Transverse colon (tissue), 4 donors: ENCODE measurements at regions not wholly inside any gene's neighbourhood (a gene's known extent, or its start where the extent isn't known, plus 50 kb on each side); places are given as distances from the start of the nearest gene placed in this dataset.

Source experiments
- EP300 ChIP-seq: sonication (generic); formaldehyde crosslinking; IDR thresholded peaks from one replicate; pipeline ENCODE4 v1.6.1; 2017; ENCODE audit warnings: antibody characterized with exemption, low read depth
- POLR2A ChIP-seq: fragments of 450-650 bp; IDR thresholded peaks from one replicate; pipeline ENCODE4 v1.6.1; 2016; ENCODE audit warnings: antibody characterized with exemption, mild to moderate bottlenecking, moderate library complexity
- POLR2AphosphoS5 ChIP-seq, 3 donors: sonication (generic); formaldehyde crosslinking; IDR thresholded peaks; one replicate each; pipeline ENCODE4 v1.6.1; 2016; ENCODE audit warnings: antibody characterized with exemption in 3 of 3
- TF ChIP-seq, protein P1 (sequence below), 5 experiments: fragments of 200-600 bp in 3 of 5; fragments of 450-650 bp in 2 of 5; sonication (generic) in 3 of 5; IDR thresholded peaks; 1 replicate in 2 of 5; 2 replicates in 3 of 5; pipeline ENCODE4 v1.5.1; 2016 to 2017; ENCODE audit warnings: antibody characterized with exemption in 5 of 5, inconsistent platforms in 3 of 5, mild to moderate bottlenecking in 2 of 5, moderate library complexity in 1 of 5

GRCh38 chr2:142824756-142825155, 52.7 kb upstream of the KYNU start:
- TF ChIP-seq POLR2AphosphoS5 (IDR thresholded peaks at IDR 0.05) (no peak), POLR2A (no peak), EP300 (no peak)
- TF ChIP-seq, protein P1, sequence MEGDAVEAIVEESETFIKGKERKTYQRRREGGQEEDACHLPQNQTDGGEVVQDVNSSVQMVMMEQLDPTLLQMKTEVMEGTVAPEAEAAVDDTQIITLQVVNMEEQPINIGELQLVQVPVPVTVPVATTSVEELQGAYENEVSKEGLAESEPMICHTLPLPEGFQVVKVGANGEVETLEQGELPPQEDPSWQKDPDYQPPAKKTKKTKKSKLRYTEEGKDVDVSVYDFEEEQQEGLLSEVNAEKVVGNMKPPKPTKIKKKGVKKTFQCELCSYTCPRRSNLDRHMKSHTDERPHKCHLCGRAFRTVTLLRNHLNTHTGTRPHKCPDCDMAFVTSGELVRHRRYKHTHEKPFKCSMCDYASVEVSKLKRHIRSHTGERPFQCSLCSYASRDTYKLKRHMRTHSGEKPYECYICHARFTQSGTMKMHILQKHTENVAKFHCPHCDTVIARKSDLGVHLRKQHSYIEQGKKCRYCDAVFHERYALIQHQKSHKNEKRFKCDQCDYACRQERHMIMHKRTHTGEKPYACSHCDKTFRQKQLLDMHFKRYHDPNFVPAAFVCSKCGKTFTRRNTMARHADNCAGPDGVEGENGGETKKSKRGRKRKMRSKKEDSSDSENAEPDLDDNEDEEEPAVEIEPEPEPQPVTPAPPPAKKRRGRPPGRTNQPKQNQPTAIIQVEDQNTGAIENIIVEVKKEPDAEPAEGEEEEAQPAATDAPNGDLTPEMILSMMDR (IDR thresholded peaks at IDR 0.05): no peak
